ENCODE measurements at regions not wholly inside any gene's neighbourhood (a gene's known extent, or its start where the extent isn't known, plus 50 kb on each side); places are given as distances from the start of the nearest gene placed in this dataset.

- H2AFZ ChIP-seq (ENCODE audit: low read length) = no peak overlapping the region
- no peak overlapping the region for H3K4me3 ChIP-seq (ENCODE audit: low read length in 2 of 2)
- no peak overlapping the region for H4K8ac ChIP-seq (ENCODE audit: low read depth, low read length)
- no peak overlapping the region for H2BK5ac ChIP-seq (ENCODE audit: low read length)
- no peak overlapping the region for H2AK5ac ChIP-seq (ENCODE audit: low read depth, low read length)
- H2BK15ac ChIP-seq (ENCODE audit: low read length) = no peak overlapping the region
- no peak overlapping the region for H3K27ac ChIP-seq (replicated peaks; ENCODE audit: low read length)
- H2BK120ac ChIP-seq (ENCODE audit: low read depth, low read length) = no peak overlapping the region
- H3K18ac ChIP-seq (ENCODE audit: low read length) = no peak overlapping the region
- DNase-seq (ENCODE audit: low spot score) = no peak
- no peak overlapping the region for H3K4me2 ChIP-seq (ENCODE audit: insufficient read depth, low read length, poor library complexity, severe bottlenecking)
- H3K23ac ChIP-seq (ENCODE audit: low read depth, low read length, poor library complexity) = no peak overlapping the region
- no peak overlapping the region for H2BK12ac ChIP-seq (ENCODE audit: low read length)
- peaks cover 0 to 3% of the 10 kb centered on the region in 2 donors for H3K9me3 ChIP-seq (replicated peaks in 1 of 2; ENCODE audit: control insufficient read depth in 2 of 2, insufficient read depth in 1 of 2, low read depth in 1 of 2, low read length in 2 of 2)
- H3K27me3 ChIP-seq (ENCODE audit: control insufficient read depth in 3 of 3, insufficient read depth in 3 of 3, low read depth in 1 of 3, low read length in 3 of 3) = no peaks in the 10 kb centered on the region
- no peaks in the 10 kb centered on the region for H3K36me3 ChIP-seq (replicated peaks in 1 of 2; ENCODE audit: control insufficient read depth in 2 of 2, insufficient read depth in 2 of 2, low read length in 2 of 2)
- no peak overlapping the region for H3K14ac ChIP-seq (ENCODE audit: low read length)
- H3K79me1 ChIP-seq (ENCODE audit: low read depth, low read length) = no peaks in the 10 kb centered on the region
- WGBS, 2 donors (ENCODE audit: extremely low coverage in 2 of 2, insufficient read length in 2 of 2, insufficient replicate concordance in 1 of 2) = 100% methylated on average over 1 of the region's 12 CpGs; no CpG with 5 or more reads in 1 of the 2 donors
- H3K9ac ChIP-seq (ENCODE audit: low read depth, low read length, poor library complexity) = no peak overlapping the region
- H3K4me1 ChIP-seq (ENCODE audit: control insufficient read depth in 2 of 2, insufficient read depth in 1 of 2, low read depth in 1 of 2, low read length in 2 of 2) = no peaks in the 10 kb centered on the region
- H4K91ac ChIP-seq (ENCODE audit: low read depth, low read length, poor library complexity) = no peak overlapping the region
- no peak overlapping the region for H3K4ac ChIP-seq (ENCODE audit: low read length)
These were observed 272.3 kb upstream of the RNF32 start for GRCh38 chr7:156368053-156368843.

- H3K36me3 ChIP-seq (replicated peaks in 1 of 2; ENCODE audit: control insufficient read depth in 2 of 2, insufficient read depth in 2 of 2, low read length in 2 of 2) = no peaks in the 10 kb centered on the region
- H2AFZ ChIP-seq (ENCODE audit: low read length) = no peak overlapping the region
- H3K23ac ChIP-seq (ENCODE audit: low read depth, low read length, poor library complexity) = no peak overlapping the region
- no peak overlapping the region for H3K9ac ChIP-seq (ENCODE audit: low read depth, low read length, poor library complexity)
- no peak overlapping the region for H3K18ac ChIP-seq (ENCODE audit: low read length)
- H3K14ac ChIP-seq (ENCODE audit: low read length) = no peak overlapping the region
- H2BK15ac ChIP-seq (ENCODE audit: low read length) = no peak overlapping the region
- no peak overlapping the region for H3K4me3 ChIP-seq (ENCODE audit: low read length in 2 of 2)
- no peak overlapping the region for H2BK12ac ChIP-seq (ENCODE audit: low read length)
- H4K8ac ChIP-seq (ENCODE audit: low read depth, low read length) = no peak overlapping the region
- no peaks in the 10 kb centered on the region for H3K27me3 ChIP-seq (ENCODE audit: control insufficient read depth in 3 of 3, insufficient read depth in 3 of 3, low read depth in 1 of 3, low read length in 3 of 3)
- no peak overlapping the region for H3K27ac ChIP-seq (replicated peaks; ENCODE audit: low read length)
- no peak for DNase-seq (ENCODE audit: low spot score)
- no CpG with 5 or more reads among the region's 5 CpGs for WGBS, 2 donors (ENCODE audit: extremely low coverage in 2 of 2, insufficient read length in 2 of 2, insufficient replicate concordance in 1 of 2)
- no peak overlapping the region for H3K4me2 ChIP-seq (ENCODE audit: insufficient read depth, low read length, poor library complexity, severe bottlenecking)
- no peak overlapping the region for H4K91ac ChIP-seq (ENCODE audit: low read depth, low read length, poor library complexity)
- H2AK5ac ChIP-seq (ENCODE audit: low read depth, low read length) = no peak overlapping the region
- H3K79me1 ChIP-seq (ENCODE audit: low read depth, low read length) = no peaks in the 10 kb centered on the region
- peaks cover 0 to 2% of the 10 kb centered on the region in 2 donors for H3K9me3 ChIP-seq (replicated peaks in 1 of 2; ENCODE audit: control insufficient read depth in 2 of 2, insufficient read depth in 1 of 2, low read depth in 1 of 2, low read length in 2 of 2)
- no peak overlapping the region for H2BK120ac ChIP-seq (ENCODE audit: low read depth, low read length)
- H2BK5ac ChIP-seq (ENCODE audit: low read length) = no peak overlapping the region
- H3K4me1 ChIP-seq (ENCODE audit: control insufficient read depth in 2 of 2, insufficient read depth in 1 of 2, low read depth in 1 of 2, low read length in 2 of 2) = no peaks in the 10 kb centered on the region
- H3K4ac ChIP-seq (ENCODE audit: low read length) = no peak overlapping the region
These were observed 276.8 kb upstream of the RNF32 start for GRCh38 chr7:156363751-156364150.

- Histone ChIP-seq H3K23ac (ENCODE audit: low read depth, low read length, poor library complexity) (no peak overlapping the region), H3K27ac (replicated peaks; ENCODE audit: low read length) (no peak overlapping the region), H3K18ac (ENCODE audit: low read length) (no peak overlapping the region), H4K8ac (ENCODE audit: low read depth, low read length) (no peak overlapping the region), H3K4ac (ENCODE audit: low read length) (no peak overlapping the region), H3K36me3 (replicated peaks in 1 of 2; ENCODE audit: control insufficient read depth in 2 of 2, insufficient read depth in 2 of 2, low read length in 2 of 2) (no peaks in the 10 kb centered on the region), H3K14ac (ENCODE audit: low read length) (no peak overlapping the region), H3K27me3 (ENCODE audit: control insufficient read depth in 3 of 3, insufficient read depth in 3 of 3, low read depth in 1 of 3, low read length in 3 of 3) (no peaks in the 10 kb centered on the region), H2AK5ac (ENCODE audit: low read depth, low read length) (no peak overlapping the region), H2BK15ac (ENCODE audit: low read length) (no peak overlapping the region), H3K9me3 (replicated peaks in 1 of 2; ENCODE audit: control insufficient read depth in 2 of 2, insufficient read depth in 1 of 2, low read depth in 1 of 2, low read length in 2 of 2) (peaks cover 0 to 2% of the 10 kb centered on the region in 2 donors), H3K4me3 (ENCODE audit: low read length in 2 of 2) (peak overlapping the region in 1 of 2 donors; percentile 25), H3K4me2 (ENCODE audit: insufficient read depth, low read length, poor library complexity, severe bottlenecking) (no peak overlapping the region), H2BK5ac (ENCODE audit: low read length) (no peak overlapping the region), H2BK12ac (ENCODE audit: low read length) (no peak overlapping the region), H3K4me1 (ENCODE audit: control insufficient read depth in 2 of 2, insufficient read depth in 1 of 2, low read depth in 1 of 2, low read length in 2 of 2) (no peaks in the 10 kb centered on the region), H2BK120ac (ENCODE audit: low read depth, low read length) (no peak overlapping the region), H4K91ac (ENCODE audit: low read depth, low read length, poor library complexity) (no peak overlapping the region), H3K79me1 (ENCODE audit: low read depth, low read length) (no peaks in the 10 kb centered on the region), H2AFZ (ENCODE audit: low read length) (no peak overlapping the region), H3K9ac (ENCODE audit: low read depth, low read length, poor library complexity) (no peak overlapping the region)
- DNase-seq (ENCODE audit: low spot score) = no peak
- WGBS, 2 donors (ENCODE audit: extremely low coverage in 2 of 2, insufficient read length in 2 of 2, insufficient replicate concordance in 1 of 2) = no CpG with 5 or more reads among the region's 6 CpGs
These were observed 279.7 kb upstream of the RNF32 start for GRCh38 chr7:156360835-156361234.

- Histone ChIP-seq H2AFZ (ENCODE audit: low read length) (no peak overlapping the region), H3K4ac (ENCODE audit: low read length) (no peak overlapping the region), H3K79me1 (ENCODE audit: low read depth, low read length) (no peaks in the 10 kb centered on the region), H3K9ac (ENCODE audit: low read depth, low read length, poor library complexity) (no peak overlapping the region), H2BK120ac (ENCODE audit: low read depth, low read length) (no peak overlapping the region), H3K18ac (ENCODE audit: low read length) (no peak overlapping the region), H2BK5ac (ENCODE audit: low read length) (no peak overlapping the region), H3K4me2 (ENCODE audit: insufficient read depth, low read length, poor library complexity, severe bottlenecking) (no peak overlapping the region), H2AK5ac (ENCODE audit: low read depth, low read length) (no peak overlapping the region), H2BK15ac (ENCODE audit: low read length) (no peak overlapping the region), H3K27ac (replicated peaks; ENCODE audit: low read length) (no peak overlapping the region), H3K23ac (ENCODE audit: low read depth, low read length, poor library complexity) (no peak overlapping the region), H3K4me1 (ENCODE audit: control insufficient read depth in 2 of 2, insufficient read depth in 1 of 2, low read depth in 1 of 2, low read length in 2 of 2) (no peaks in the 10 kb centered on the region), H3K27me3 (ENCODE audit: control insufficient read depth in 3 of 3, insufficient read depth in 3 of 3, low read depth in 1 of 3, low read length in 3 of 3) (no peaks in the 10 kb centered on the region), H3K14ac (ENCODE audit: low read length) (no peak overlapping the region), H3K4me3 (ENCODE audit: low read length in 2 of 2) (no peak overlapping the region), H4K91ac (ENCODE audit: low read depth, low read length, poor library complexity) (no peak overlapping the region), H4K8ac (ENCODE audit: low read depth, low read length) (no peak overlapping the region), H2BK12ac (ENCODE audit: low read length) (no peak overlapping the region), H3K9me3 (replicated peaks in 1 of 2; ENCODE audit: control insufficient read depth in 2 of 2, insufficient read depth in 1 of 2, low read depth in 1 of 2, low read length in 2 of 2) (peaks cover 0 to 4% of the 10 kb centered on the region in 2 donors), H3K36me3 (replicated peaks in 1 of 2; ENCODE audit: control insufficient read depth in 2 of 2, insufficient read depth in 2 of 2, low read length in 2 of 2) (no peaks in the 10 kb centered on the region)
- WGBS, 2 donors (ENCODE audit: extremely low coverage in 2 of 2, insufficient read length in 2 of 2, insufficient replicate concordance in 1 of 2) = no CpG with 5 or more reads among the region's 5 CpGs
- DNase-seq (ENCODE audit: low spot score) = no peak
These were observed 284.0 kb upstream of the RNF32 start for GRCh38 chr7:156356551-156356950.
